ENCODE measurements at regions not wholly inside any gene's neighbourhood (a gene's known extent, or its start where the extent isn't known, plus 50 kb on each side); places are given as distances from the start of the nearest gene placed in this dataset.
"Not testable (repeated sequence)": the region's sequence is repeated elsewhere in the genome, so short reads cannot be mapped to it uniquely, and the experiment has no call there.

DNA sequence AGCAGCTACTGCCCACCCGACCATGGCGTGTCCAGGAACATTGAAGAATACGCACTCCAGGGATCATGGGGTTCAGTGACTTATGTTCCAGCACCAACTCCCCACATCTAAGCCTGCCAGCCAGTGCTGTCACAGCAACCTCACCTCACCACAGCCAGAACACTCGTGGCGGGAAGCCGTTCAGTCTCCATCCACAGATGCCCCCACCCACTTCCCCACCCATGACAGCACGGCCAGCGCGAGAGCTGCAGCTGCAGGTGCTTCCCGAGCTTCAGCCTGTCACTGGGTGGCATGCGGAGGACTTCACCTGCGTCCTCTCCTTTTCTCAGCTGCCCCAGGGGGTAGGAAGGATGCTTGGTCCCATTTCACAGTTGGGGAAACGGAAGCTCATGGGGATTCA lies 50.3 kb downstream of the RBFOX3 start:
- DNase-seq: no peak

- no peak for DNase-seq
These were observed 51.6 kb downstream of the RBFOX3 start for GRCh38 chr17:79559111-79559887.

GRCh38 chr17:79558091-79558900 lies 52.6 kb downstream of the RBFOX3 start:
- no peak for DNase-seq

GRCh38 chr17:79557276-79558090 lies 53.4 kb downstream of the RBFOX3 start:
- DNase-seq: no peak

GRCh38 chr17:79556271-79556670 lies 54.6 kb downstream of the RBFOX3 start:
- no peak for DNase-seq

DNA sequence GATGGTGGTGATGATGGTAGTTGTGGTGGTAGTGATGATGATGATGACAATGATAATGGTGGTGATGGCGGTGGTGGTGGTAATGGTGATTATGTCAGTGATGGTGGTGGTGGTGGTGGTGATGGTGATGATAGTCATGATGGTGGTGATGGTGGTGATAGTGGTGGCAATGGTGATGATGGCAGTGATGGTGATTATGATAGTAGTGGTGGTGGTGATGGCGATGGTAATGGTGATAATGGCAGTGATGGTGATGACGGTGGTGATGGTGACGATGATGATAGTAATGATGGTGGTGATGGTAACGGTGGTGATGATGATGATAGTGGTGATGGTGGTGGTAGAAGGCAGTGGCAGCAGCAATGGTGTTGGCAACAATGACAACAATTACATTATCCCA lies 55.3 kb downstream of the RBFOX3 start:
- DNase-seq: no peak

GRCh38 chr17:79554346-79554745 lies 56.5 kb downstream of the RBFOX3 start:
- not testable (repeated sequence) for DNase-seq

DNA sequence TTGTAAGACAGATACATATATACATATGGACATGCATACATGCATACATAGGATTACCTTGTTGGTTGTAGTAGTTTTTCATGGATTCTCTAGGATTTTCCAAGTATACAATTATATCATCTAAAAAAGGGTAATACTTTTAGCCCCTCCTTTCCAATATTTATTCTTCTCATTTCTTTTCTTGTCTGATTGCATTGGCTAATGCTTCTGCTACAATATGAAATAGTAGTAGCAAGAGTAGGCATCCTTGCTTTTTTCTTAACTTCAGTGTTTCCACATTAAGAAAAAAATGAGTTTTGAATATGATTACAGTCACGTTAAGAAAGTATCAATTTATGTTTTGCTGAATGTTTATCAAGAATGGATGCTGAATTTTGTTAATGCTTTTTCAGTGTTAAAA lies 58.0 kb downstream of the RBFOX3 start:
- DNase-seq: no peak

DNA sequence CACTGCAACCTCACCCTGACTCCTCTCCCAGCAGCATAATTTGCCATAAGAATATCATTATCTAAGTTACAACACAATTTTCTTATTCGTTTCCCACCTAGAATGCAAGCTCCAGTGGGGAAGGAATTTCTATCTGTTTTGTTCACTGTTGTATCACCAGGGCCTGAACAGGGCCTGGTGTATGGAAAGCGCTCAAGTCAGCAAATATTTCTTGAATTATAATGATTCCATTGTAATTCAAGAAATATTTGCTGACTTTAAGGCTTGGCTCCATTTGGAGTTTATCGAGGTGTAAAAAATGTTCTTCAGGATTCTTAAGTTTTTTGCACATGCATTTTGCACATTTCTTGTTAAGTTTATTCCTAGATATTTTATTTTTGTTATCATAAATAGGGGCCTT lies 58.4 kb downstream of the RBFOX3 start:
- DNase-seq: no peak

- no peak for DNase-seq
These were observed 61.5 kb downstream of the RBFOX3 start for GRCh38 chr17:79549141-79549915.

DNA sequence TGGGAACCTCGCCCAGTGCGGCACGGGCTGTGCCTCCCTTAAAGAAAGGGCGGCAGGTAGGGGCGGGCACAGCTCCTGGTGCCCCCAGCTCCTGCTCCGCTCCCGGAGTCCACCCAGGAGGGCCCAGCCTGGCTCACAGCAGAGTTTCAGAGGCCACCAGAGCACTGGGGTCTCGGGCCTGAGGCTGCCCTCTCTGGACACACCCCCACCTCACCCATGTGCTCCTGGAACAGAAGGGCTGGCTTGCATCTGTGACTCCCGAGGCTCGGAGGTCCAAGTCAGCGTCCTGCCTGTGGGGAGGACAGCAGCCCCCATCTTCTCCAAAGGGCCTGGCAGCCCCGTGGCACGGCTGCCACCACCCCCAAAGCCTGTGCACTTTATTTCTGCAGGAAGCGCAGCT lies 62.7 kb downstream of the RBFOX3 start:
- no peak for DNase-seq

DNA sequence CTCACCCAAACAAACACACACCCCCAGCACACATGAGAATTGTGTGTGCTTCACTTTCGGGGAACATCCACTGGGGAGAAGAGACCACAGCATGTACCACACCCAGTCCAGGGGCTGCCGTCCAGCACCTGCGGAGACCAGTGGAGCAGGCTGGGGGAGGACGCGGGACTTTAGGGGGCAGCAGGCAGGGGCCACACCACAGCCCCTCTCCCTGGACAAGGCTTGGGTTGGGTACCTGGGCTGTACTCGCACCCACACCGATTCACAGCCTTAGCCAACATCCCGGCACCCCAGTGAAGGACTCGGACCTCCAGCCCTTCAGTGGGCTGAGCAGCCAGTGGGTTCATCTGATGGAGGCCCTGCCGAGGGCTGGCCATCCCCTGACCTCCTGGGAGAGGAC lies 63.3 kb downstream of the RBFOX3 start:
- DNase-seq: no peak

DNA sequence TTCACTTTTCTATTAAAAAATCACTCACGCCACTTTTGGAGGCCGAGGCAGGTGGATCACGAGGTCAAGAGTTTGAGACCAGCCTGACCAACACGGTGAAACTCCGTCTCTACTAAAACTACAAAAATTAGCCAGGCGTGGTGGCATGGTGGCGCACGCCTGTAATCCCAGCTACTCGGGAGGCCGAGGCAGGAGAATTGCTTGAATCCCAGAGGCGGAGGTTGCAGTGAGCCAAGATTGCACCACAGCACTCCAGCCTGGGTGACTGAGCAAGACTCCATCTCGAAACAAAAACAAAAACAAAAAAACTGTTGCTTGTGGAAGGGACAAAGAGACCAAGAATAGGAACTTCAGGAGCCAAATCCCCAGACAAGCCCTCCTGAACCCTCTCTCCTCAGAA lies 63.7 kb downstream of the RBFOX3 start:
- DNase-seq: not testable (repeated sequence)

GRCh38 chr17:79546386-79546785 lies 64.5 kb downstream of the RBFOX3 start:
- no peak for DNase-seq

DNA sequence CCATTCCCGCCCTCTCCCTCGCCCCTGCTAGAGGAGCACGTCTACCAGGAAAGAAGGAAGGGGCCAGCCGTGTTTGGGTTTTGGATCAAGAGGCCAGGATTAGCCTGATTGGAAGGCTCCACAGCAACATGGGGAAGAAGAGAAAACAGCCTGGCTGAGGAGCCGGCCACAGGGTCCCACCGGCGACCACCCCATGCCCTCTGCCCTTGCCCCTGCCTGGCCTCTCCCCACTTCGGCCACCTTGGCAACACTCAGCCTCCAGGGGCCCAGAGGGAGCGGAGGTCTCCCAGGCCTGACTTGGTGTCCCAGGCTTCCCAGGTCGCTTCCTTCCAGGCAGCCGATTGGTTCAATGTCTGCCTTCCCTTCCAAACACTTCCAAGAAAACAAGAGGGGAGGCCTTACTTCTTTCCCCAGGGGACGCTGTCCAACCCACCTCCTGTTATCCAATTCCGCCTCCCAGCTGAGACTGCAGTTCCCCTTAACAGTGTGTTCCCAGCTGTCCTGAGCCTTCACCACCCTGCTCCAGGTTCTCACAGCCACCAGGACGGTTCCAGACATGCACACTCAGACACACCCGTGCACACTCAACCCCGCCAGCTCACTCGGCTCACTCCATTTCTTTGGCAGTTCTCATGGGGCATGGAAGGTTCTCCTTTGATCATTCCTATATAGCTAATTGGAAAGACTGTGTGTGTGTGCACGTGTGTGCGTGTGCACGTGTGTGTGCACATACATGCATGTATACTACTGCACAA lies 65.4 kb downstream of the RBFOX3 start:
- DNase-seq: no peak

DNA sequence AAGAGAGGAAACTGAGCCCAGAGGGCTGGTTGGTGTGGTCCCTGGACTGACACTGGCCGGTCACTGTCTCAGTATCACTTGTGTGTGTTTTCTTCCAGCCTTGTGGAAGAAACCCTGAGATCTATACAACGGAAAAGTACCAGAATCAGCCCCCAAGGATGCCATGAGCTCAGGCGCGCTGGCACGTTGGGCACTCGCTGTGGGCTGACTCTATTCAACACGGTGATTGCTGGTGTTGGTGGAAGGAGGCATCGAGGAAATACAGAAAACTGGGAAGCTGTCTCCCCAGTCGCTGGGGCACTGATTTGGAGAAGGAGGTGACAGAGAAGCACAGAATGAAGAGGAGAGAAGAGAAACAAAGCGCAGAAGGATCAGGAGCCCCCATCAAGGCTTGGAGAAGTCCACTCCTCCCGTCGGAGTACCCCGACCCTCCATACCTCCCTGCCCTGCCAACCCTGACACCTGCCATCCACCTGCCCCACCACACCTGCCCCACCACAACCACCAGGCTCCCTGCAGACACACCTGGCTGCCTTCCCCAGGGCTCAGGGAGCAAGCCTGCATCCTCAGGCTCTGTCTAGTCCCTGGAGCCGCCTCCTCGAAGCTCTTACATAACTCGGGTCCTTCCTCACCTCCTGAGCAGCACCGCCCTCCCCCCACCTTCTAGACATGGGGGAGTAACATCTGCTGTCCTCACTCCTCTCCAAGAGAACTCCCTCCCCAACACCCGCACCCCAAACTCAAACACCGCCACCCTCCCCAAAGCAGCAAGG lies 66.5 kb downstream of the RBFOX3 start:
- no peak for DNase-seq

- no peak for DNase-seq
These were observed 67.3 kb downstream of the RBFOX3 start for GRCh38 chr17:79543531-79543930.

DNA sequence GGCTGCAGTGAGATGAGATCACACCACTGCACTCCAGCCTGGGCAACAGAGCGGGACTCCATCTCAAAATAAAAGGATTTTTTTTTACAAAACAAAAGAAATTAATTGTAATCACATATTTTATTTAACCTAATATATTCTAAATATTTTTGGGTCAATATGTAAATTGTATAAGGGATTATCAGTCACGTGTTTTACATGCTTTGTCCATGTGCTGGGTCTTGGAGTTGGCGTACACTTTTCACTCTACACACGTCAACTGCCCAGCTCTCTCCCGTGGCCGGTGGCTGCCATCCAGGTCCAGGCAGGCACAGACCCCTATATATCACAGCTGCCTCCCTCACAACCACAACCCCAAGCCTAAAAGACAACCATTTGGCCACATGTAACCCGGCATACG lies 68.1 kb downstream of the RBFOX3 start:
- no peak for DNase-seq

DNA sequence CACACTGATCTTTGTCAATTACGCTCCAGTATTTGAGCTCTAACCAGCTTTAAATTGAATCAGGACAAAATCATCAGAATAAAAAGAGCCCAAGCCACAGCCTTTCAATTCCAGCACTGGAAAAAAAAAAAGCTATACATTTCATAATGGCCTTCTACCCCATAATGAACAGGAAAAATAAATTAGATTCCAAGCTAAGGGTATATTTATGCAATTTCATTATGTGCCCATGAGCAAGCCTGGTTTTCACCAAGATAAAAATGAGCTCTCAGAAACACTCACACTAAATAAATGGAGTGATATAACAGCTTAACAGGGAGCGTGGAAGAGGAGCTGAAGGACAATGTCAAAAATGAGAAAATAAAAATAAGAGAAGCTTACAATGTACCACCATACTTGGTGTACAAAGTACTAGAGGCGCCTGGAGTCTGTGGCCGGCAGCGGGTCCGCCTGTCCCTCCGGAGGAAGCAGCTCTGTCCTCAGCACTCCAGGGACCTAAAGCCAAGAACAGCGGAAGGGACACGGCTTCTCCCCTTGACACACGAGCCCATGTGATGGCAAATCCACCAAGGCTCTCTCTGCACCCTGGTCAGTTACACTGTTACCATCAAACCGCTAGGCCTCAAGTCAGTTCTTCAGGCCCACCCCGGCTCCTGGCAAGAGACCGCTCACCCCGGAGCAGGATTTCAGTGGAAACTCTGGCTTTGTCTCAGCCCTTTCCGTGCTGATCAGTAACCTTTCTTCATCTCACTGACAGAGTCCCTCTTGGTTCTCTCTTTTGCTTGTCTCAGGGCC lies 69.6 kb downstream of the RBFOX3 start:
- no peak for DNase-seq

Measured in activated CD4-positive, alpha-beta T cell treated with anti-CD3 and anti-CD28 coated beads, Interleukin-10, Interleukin-2, amounts not matched to agents 100 ng/mL and 50 ng/mL, durations not matched to agents 16 hours and 8 hours (primary cell).